Ishikawa (cell line): ENCODE measurements at regions not wholly inside any gene's neighbourhood (a gene's known extent, or its start where the extent isn't known, plus 50 kb on each side); places are given as distances from the start of the nearest gene placed in this dataset.

Experiments
- CREB1 ChIP-seq: IDR thresholded peaks from 2 replicates; pipeline ENCODE4 v1.6.1; 2012; ENCODE audit warnings: low read depth
- USF1 ChIP-seq: IDR thresholded peaks from 2 replicates; pipeline ENCODE4 v1.6.1; 2012

GRCh38 chr4:177116161-177116560 lies 193.5 kb upstream of the NEIL3 start:
- TF ChIP-seq USF1 (no peak), CREB1 (no peak)
